GM19455 (cell line): ENCODE measurements at regions not wholly inside any gene's neighbourhood (a gene's known extent, or its start where the extent isn't known, plus 50 kb on each side); places are given as distances from the start of the nearest gene placed in this dataset.
"Not testable (repeated sequence)": the region's sequence is repeated elsewhere in the genome, so short reads cannot be mapped to it uniquely, and the experiment has no call there.

Source experiments
- ATAC-seq: cut with Tn5 transposase; IDR thresholded peaks from one replicate; pipeline ENCODE4 v1.9.1; 2021; ENCODE audit not compliant: unreplicated experiment

GRCh38 chr5:152686931-152687330, 281.9 kb upstream of the NMUR2 start:
- no peak for ATAC-seq

- no peak for ATAC-seq
Measured at GRCh38 chr5:152688561-152689249, 283.6 kb upstream of the NMUR2 start.

GRCh38 chr5:152689250-152689711, 284.2 kb upstream of the NMUR2 start:
- ATAC-seq: no peak

- no peak for ATAC-seq
Measured at GRCh38 chr5:152694231-152694630, 289.2 kb upstream of the NMUR2 start.

- ATAC-seq: no peak
Measured at GRCh38 chr5:152701305-152701949, 296.3 kb upstream of the NMUR2 start.

- no peak for ATAC-seq
Measured at GRCh38 chr5:152704286-152704685, 299.2 kb upstream of the NMUR2 start.

- no peak for ATAC-seq
Measured at GRCh38 chr5:152711801-152712388, 306.8 kb upstream of the NMUR2 start.

- ATAC-seq: no peak
Measured at GRCh38 chr5:152717393-152717792, 312.3 kb upstream of the NMUR2 start.

- ATAC-seq: no peak
Measured at GRCh38 chr5:152723482-152723881, 318.4 kb upstream of the NMUR2 start.

GRCh38 chr5:152730176-152730575, 325.1 kb upstream of the NMUR2 start:
- no peak for ATAC-seq

GRCh38 chr5:152736906-152737305, 331.8 kb upstream of the NMUR2 start:
- no peak for ATAC-seq

GRCh38 chr5:152739916-152740315, 334.8 kb upstream of the NMUR2 start:
- no peak for ATAC-seq

- not testable (repeated sequence) for ATAC-seq
Measured at GRCh38 chr5:152741126-152741525, 336.0 kb upstream of the NMUR2 start.

GRCh38 chr5:152787709-152788217, 382.7 kb upstream of the NMUR2 start:
- not testable (repeated sequence) for ATAC-seq

- no peak for ATAC-seq
Measured at GRCh38 chr5:152801886-152802285, 396.8 kb upstream of the NMUR2 start.

- ATAC-seq: no peak
Measured at GRCh38 chr5:152804179-152804578, 399.1 kb upstream of the NMUR2 start.

GRCh38 chr5:152811988-152812387, 406.9 kb upstream of the NMUR2 start:
- no peak for ATAC-seq

- no peak for ATAC-seq
Measured at GRCh38 chr5:152813526-152813925, 408.4 kb upstream of the NMUR2 start.

- no peak for ATAC-seq
Measured at GRCh38 chr5:152819891-152820290, 414.8 kb upstream of the NMUR2 start.

GRCh38 chr5:152824316-152824715, 419.2 kb upstream of the NMUR2 start:
- ATAC-seq: no peak

- ATAC-seq: no peak
Measured at GRCh38 chr5:152838241-152838786, 433.2 kb upstream of the NMUR2 start.

GRCh38 chr5:152844713-152845112, 439.6 kb upstream of the NMUR2 start:
- no peak for ATAC-seq
